GM12875 (cell line): ENCODE measurements at regions not wholly inside any gene's neighbourhood (a gene's known extent, or its start where the extent isn't known, plus 50 kb on each side); places are given as distances from the start of the nearest gene placed in this dataset.

Source experiments
- H3K4me3 ChIP-seq: one replicate; pipeline ENCODE4 v1.5.1; 2011; ENCODE audit warnings: low read depth, low read length, control low read depth
- CTCF ChIP-seq: IDR thresholded peaks from 2 replicates; pipeline ENCODE4 v1.5.1; 2011; ENCODE audit warnings: low read depth, mild to moderate bottlenecking, control low read depth, inconsistent platforms, low read length, moderate library complexity, borderline replicate concordance; ENCODE audit not compliant: insufficient read depth

- no peak overlapping the region for H3K4me3 ChIP-seq
- no peak for TF ChIP-seq CTCF
These were observed 404.5 kb downstream of the ETS1 start for GRCh38 chr11:128182844-128183243.

- TF ChIP-seq CTCF: no peak
- H3K4me3 ChIP-seq: no peak overlapping the region
These were observed 405.4 kb downstream of the ETS1 start for GRCh38 chr11:128181984-128182383.

- H3K4me3 ChIP-seq: no peak overlapping the region
- TF ChIP-seq CTCF: no peak
These were observed 406.3 kb downstream of the ETS1 start for GRCh38 chr11:128181088-128181480.

GRCh38 chr11:128180441-128181087 is 406.8 kb downstream of the ETS1 start:
- TF ChIP-seq CTCF: no peak
- no peak overlapping the region for H3K4me3 ChIP-seq

GRCh38 chr11:128179512-128179911 is 407.8 kb downstream of the ETS1 start:
- no peak overlapping the region for H3K4me3 ChIP-seq
- no peak for TF ChIP-seq CTCF

- no peak for TF ChIP-seq CTCF
- no peak overlapping the region for H3K4me3 ChIP-seq
These were observed 408.3 kb downstream of the ETS1 start for GRCh38 chr11:128179039-128179438.

- TF ChIP-seq CTCF: no peak
- no peak overlapping the region for H3K4me3 ChIP-seq
These were observed 412.7 kb downstream of the ETS1 start for GRCh38 chr11:128174465-128175291.
